ENCODE measurements at regions not wholly inside any gene's neighbourhood (a gene's known extent, or its start where the extent isn't known, plus 50 kb on each side); places are given as distances from the start of the nearest gene placed in this dataset.

- Histone ChIP-seq H3K27me3 (replicated peaks; ENCODE audit: insufficient read depth, low read depth, low read length, poor library complexity) (no peaks in the 10 kb centered on the region), H3K36me3 (ENCODE audit: insufficient read depth, low read length, poor library complexity, severe bottlenecking) (no peaks in the 10 kb centered on the region), H3K9me3 (ENCODE audit: low read depth, low read length, poor library complexity, severe bottlenecking) (no peaks in the 10 kb centered on the region), H3K4me1 (ENCODE audit: insufficient read depth, low read length, poor library complexity, severe bottlenecking) (no peaks in the 10 kb centered on the region), H3K4me3 (ENCODE audit: low read depth, low read length, poor library complexity, severe bottlenecking) (no peak overlapping the region), H3K27ac (ENCODE audit: low read depth, low read length, poor library complexity, severe bottlenecking) (no peak overlapping the region)
- no peak for DNase-seq (ENCODE audit: low spot score)
- intact Hi-C loops (cut with micrococcal nuclease; ENCODE audit: unreplicated experiment): no loop called here
- TF ChIP-seq EZH2 (IDR thresholded peaks at IDR 0.05; ENCODE audit: borderline replicate concordance, low read depth, low read length, poor library complexity, severe bottlenecking) (no peak), CTCF (conservative IDR thresholded peaks at IDR 0.05; ENCODE audit: low read depth, low read length) (no peak)
- BruUV-seq (replicated peaks): no TSS peak
- ChIA-PET POLR2A (ENCODE audit: low non-redundant PET) (no interaction called here), CTCF (no interaction called here)
Measured at GRCh38 chr4:33268776-33269175, 2548.6 kb downstream of the PCDH7 start.

DNA sequence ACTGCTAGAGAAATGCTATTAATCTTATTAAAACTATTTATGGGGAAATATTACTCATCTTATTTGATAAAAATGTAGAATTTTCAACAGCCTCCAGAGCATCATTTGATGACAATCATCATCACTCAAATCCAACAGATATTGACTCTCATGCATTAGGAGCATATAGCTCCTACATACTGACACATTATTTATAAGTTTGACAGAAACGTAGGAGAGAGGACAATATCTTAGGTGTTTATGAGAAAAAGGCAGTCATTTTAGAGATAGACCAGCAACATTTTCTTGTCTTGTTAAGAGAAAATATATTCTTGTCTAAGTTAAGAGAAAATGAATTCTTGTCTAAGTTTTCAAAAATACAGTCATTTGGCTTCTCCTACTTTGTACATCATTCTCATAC, 2550.2 kb downstream of the PCDH7 start:
- no TSS peak for BruUV-seq (replicated peaks)
- no peaks in the 10 kb centered on the region for H3K4me1 ChIP-seq (ENCODE audit: insufficient read depth, low read length, poor library complexity, severe bottlenecking)
- no peak for DNase-seq (ENCODE audit: low spot score)
- intact Hi-C loops (cut with micrococcal nuclease; ENCODE audit: unreplicated experiment): no loop called here
- CTCF ChIA-PET: no interaction called here
- no peaks in the 10 kb centered on the region for H3K9me3 ChIP-seq (ENCODE audit: low read depth, low read length, poor library complexity, severe bottlenecking)
- TF ChIP-seq CTCF (conservative IDR thresholded peaks at IDR 0.05; ENCODE audit: low read depth, low read length) (no peak), EZH2 (IDR thresholded peaks at IDR 0.05; ENCODE audit: borderline replicate concordance, low read depth, low read length, poor library complexity, severe bottlenecking) (no peak)
- H3K27ac ChIP-seq (ENCODE audit: low read depth, low read length, poor library complexity, severe bottlenecking): no peak overlapping the region
- no peak overlapping the region for H3K4me3 ChIP-seq (ENCODE audit: low read depth, low read length, poor library complexity, severe bottlenecking)
- H3K27me3 ChIP-seq (replicated peaks; ENCODE audit: insufficient read depth, low read depth, low read length, poor library complexity): no peaks in the 10 kb centered on the region
- H3K36me3 ChIP-seq (ENCODE audit: insufficient read depth, low read length, poor library complexity, severe bottlenecking): no peaks in the 10 kb centered on the region
- POLR2A ChIA-PET (ENCODE audit: low non-redundant PET): no interaction called here

DNA sequence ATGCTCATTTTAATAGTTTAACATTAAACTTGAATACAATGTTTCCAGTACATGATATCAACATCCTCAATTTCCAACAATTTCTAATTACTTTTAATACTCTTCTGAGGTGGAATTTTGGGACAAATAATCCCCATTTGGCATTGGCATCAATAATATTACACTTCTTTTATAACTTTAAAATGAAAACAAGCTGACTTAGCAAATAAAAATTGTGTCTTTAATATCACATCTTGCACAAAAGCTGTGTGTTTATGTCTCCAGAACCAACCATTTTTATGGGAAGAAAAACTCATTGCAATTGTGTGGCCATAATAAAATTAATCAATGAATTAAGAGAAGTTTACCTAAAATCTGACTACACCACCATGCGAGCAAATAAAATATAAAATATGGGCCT, 2552.6 kb downstream of the PCDH7 start:
- no peaks in the 10 kb centered on the region for H3K27me3 ChIP-seq (replicated peaks; ENCODE audit: insufficient read depth, low read depth, low read length, poor library complexity)
- H3K27ac ChIP-seq (ENCODE audit: low read depth, low read length, poor library complexity, severe bottlenecking): no peak overlapping the region
- TF ChIP-seq EZH2 (IDR thresholded peaks at IDR 0.05; ENCODE audit: borderline replicate concordance, low read depth, low read length, poor library complexity, severe bottlenecking) (no peak), CTCF (conservative IDR thresholded peaks at IDR 0.05; ENCODE audit: low read depth, low read length) (no peak)
- no peaks in the 10 kb centered on the region for H3K36me3 ChIP-seq (ENCODE audit: insufficient read depth, low read length, poor library complexity, severe bottlenecking)
- no peaks in the 10 kb centered on the region for H3K4me1 ChIP-seq (ENCODE audit: insufficient read depth, low read length, poor library complexity, severe bottlenecking)
- no TSS peak for BruUV-seq (replicated peaks)
- CTCF ChIA-PET: no interaction called here
- POLR2A ChIA-PET (ENCODE audit: low non-redundant PET): no interaction called here
- DNase-seq (ENCODE audit: low spot score): no peak
- intact Hi-C loops (cut with micrococcal nuclease; ENCODE audit: unreplicated experiment): no loop called here
- no peaks in the 10 kb centered on the region for H3K9me3 ChIP-seq (ENCODE audit: low read depth, low read length, poor library complexity, severe bottlenecking)
- no peak overlapping the region for H3K4me3 ChIP-seq (ENCODE audit: low read depth, low read length, poor library complexity, severe bottlenecking)
